ENCODE measurements at regions not wholly inside any gene's neighbourhood (a gene's known extent, or its start where the extent isn't known, plus 50 kb on each side); places are given as distances from the start of the nearest gene placed in this dataset.

DNA sequence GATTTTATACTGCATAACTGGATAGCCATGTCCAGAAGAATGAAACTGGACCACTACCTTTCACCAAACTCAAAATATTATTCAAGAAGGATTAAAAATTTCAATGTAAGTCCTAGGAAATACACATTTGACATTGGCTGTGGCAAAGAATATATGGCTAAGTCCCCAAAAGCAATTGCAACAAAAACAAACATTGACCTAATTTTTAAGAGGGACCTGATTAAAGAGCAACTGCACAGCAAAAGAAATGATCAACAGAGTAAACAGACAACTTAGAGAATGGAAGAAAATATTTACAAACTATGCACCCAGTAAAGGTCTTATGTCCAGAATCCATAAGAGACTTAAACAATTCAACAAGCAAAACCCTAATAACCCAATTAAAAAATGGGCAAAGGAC lies 1313.0 kb upstream of the GBE1 start:
- TF ChIP-seq, protein P1, sequence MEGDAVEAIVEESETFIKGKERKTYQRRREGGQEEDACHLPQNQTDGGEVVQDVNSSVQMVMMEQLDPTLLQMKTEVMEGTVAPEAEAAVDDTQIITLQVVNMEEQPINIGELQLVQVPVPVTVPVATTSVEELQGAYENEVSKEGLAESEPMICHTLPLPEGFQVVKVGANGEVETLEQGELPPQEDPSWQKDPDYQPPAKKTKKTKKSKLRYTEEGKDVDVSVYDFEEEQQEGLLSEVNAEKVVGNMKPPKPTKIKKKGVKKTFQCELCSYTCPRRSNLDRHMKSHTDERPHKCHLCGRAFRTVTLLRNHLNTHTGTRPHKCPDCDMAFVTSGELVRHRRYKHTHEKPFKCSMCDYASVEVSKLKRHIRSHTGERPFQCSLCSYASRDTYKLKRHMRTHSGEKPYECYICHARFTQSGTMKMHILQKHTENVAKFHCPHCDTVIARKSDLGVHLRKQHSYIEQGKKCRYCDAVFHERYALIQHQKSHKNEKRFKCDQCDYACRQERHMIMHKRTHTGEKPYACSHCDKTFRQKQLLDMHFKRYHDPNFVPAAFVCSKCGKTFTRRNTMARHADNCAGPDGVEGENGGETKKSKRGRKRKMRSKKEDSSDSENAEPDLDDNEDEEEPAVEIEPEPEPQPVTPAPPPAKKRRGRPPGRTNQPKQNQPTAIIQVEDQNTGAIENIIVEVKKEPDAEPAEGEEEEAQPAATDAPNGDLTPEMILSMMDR (IDR thresholded peaks at IDR 0.05), result no peak
- Mint-ChIP-seq H3K36me3 (no peaks in the 10 kb centered on the region), H3K4me1 (no peaks in the 10 kb centered on the region), H3K27ac (no peak overlapping the region), H3K4me3 (no peak overlapping the region), H3K9me3 (peaks cover 0 to 5% (median 0%) of the 10 kb centered on the region in 7 donors), H3K27me3 (ENCODE audit: low read depth in 3 of 3) (peaks cover 0 to 2% (median 0%) of the 10 kb centered on the region in 3 donors)
- intact Hi-C loops (cut with micrococcal nuclease), result no loop called here
- no peaks in the 10 kb centered on the region for H4K20me1 ChIP-seq (ENCODE audit: insufficient read depth, low read length)
- no peaks in the 10 kb centered on the region for H3K36me3 ChIP-seq (replicated peaks in 1 of 2; ENCODE audit: control insufficient read depth in 1 of 2, insufficient read depth in 2 of 2, low read length in 2 of 2)
- H3K27me3 ChIP-seq (ENCODE audit: control insufficient read depth in 2 of 2, insufficient read depth in 2 of 2, low read length in 2 of 2), result no peaks in the 10 kb centered on the region
- no peak for DNase-seq
- no peak overlapping the region for H3K4me2 ChIP-seq (replicated peaks; ENCODE audit: extremely low read depth, low read length, poor library complexity, severe bottlenecking)
- no peaks in the 10 kb centered on the region for H3K9me3 ChIP-seq (replicated peaks in 1 of 2; ENCODE audit: control insufficient read depth in 1 of 2, insufficient read depth in 1 of 2, low read length in 2 of 2)
- no peak overlapping the region for H3K27ac ChIP-seq (ENCODE audit: low read depth in 1 of 2, low read length in 2 of 2)
- H2AFZ ChIP-seq (ENCODE audit: insufficient read depth, low read depth, low read length, poor library complexity, severe bottlenecking), result no peak overlapping the region
- H3K4me3 ChIP-seq (replicated peaks in 1 of 3; ENCODE audit: low read depth in 2 of 3, low read length in 3 of 3), result no peak overlapping the region
- H3K9ac ChIP-seq (ENCODE audit: insufficient read depth, low read length, poor library complexity, severe bottlenecking), result no peak overlapping the region
- H3K4me1 ChIP-seq (ENCODE audit: control insufficient read depth in 1 of 2, insufficient read depth in 2 of 2, low read length in 2 of 2), result no peaks in the 10 kb centered on the region
- H3K79me2 ChIP-seq (ENCODE audit: insufficient read depth, low read length), result no peaks in the 10 kb centered on the region

DNA sequence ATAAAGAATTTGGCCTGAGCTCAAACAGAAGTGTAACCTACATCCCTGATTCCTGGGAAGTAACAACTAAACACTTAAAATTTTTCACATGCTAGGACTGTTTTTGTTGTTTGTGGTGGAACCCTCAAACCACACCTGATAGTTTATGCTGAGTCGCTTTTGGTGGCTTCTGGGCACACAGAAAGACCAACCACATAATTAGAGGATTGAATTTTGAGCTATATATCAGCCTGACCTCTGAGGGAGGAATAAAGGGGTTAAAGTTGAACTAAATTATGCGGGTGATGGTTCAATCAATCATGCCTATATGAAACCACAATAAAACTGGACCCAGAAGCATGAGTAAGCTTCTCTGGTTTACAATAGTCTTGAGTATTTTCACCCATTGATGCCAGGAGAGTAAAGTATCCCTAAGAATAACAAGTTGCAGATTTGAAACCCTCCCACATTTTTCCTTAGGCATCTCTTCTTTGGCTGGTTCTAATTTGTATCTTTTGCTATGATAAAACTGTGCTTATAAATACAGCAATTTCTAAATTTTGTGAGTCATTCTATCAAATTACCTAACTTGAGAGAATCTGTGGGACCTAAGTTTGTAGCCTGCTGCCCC lies 1304.5 kb upstream of the GBE1 start:
- TF ChIP-seq, protein P1 (IDR thresholded peaks at IDR 0.05), result no peak
- Mint-ChIP-seq H3K9me3 (peaks cover 0 to 4% (median 3%) of the 10 kb centered on the region in 7 donors), H3K36me3 (no peaks in the 10 kb centered on the region), H3K4me3 (no peak overlapping the region), H3K27ac (no peak overlapping the region), H3K27me3 (ENCODE audit: low read depth in 3 of 3) (no peaks in the 10 kb centered on the region), H3K4me1 (no peaks in the 10 kb centered on the region)
- WGBS (ENCODE audit: insufficient coverage), result no CpG with 5 or more reads among the region's 2 CpGs
- H2AFZ ChIP-seq (ENCODE audit: insufficient read depth, low read depth, low read length, poor library complexity, severe bottlenecking), result no peak overlapping the region
- no peaks in the 10 kb centered on the region for H3K79me2 ChIP-seq (ENCODE audit: insufficient read depth, low read length)
- no peak overlapping the region for H3K9ac ChIP-seq (ENCODE audit: insufficient read depth, low read length, poor library complexity, severe bottlenecking)
- no peaks in the 10 kb centered on the region for H3K27me3 ChIP-seq (ENCODE audit: control insufficient read depth in 2 of 2, insufficient read depth in 2 of 2, low read length in 2 of 2)
- no peaks in the 10 kb centered on the region for H4K20me1 ChIP-seq (ENCODE audit: insufficient read depth, low read length)
- H3K9me3 ChIP-seq (replicated peaks in 1 of 2; ENCODE audit: control insufficient read depth in 1 of 2, insufficient read depth in 1 of 2, low read length in 2 of 2), result peaks cover 7 to 9% of the 10 kb centered on the region in 2 donors
- H3K27ac ChIP-seq (ENCODE audit: low read depth in 1 of 2, low read length in 2 of 2), result no peak overlapping the region
- no peak overlapping the region for H3K4me2 ChIP-seq (replicated peaks; ENCODE audit: extremely low read depth, low read length, poor library complexity, severe bottlenecking)
- intact Hi-C loops (cut with micrococcal nuclease), result no loop called here
- no peak for DNase-seq
- H3K4me1 ChIP-seq (ENCODE audit: control insufficient read depth in 1 of 2, insufficient read depth in 2 of 2, low read length in 2 of 2), result no peaks in the 10 kb centered on the region
- H3K4me3 ChIP-seq (replicated peaks in 1 of 3; ENCODE audit: low read depth in 2 of 3, low read length in 3 of 3), result no peak overlapping the region
- H3K36me3 ChIP-seq (replicated peaks in 1 of 2; ENCODE audit: control insufficient read depth in 1 of 2, insufficient read depth in 2 of 2, low read length in 2 of 2), result no peaks in the 10 kb centered on the region

Data from CD14-positive monocyte (primary cell).